Endodermal cell (in vitro differentiated cells): ENCODE measurements at regions not wholly inside any gene's neighbourhood (a gene's known extent, or its start where the extent isn't known, plus 50 kb on each side); places are given as distances from the start of the nearest gene placed in this dataset.

Experiments used
- DNase-seq: peaks from one replicate; pipeline ENCODE4 v3.0.0-alpha.2; 2017
- H3K27ac ChIP-seq: 2 replicates; pipeline ENCODE4 v1.5.1; 2013; ENCODE audit warnings: mild to moderate bottlenecking, low read depth, low read length, moderate library complexity
- H3K27me3 ChIP-seq: 2 replicates; pipeline ENCODE4 v1.6.1; 2013; ENCODE audit warnings: mild to moderate bottlenecking, low read length, moderate library complexity; ENCODE audit not compliant: insufficient read depth, control insufficient read depth, poor library complexity, severe bottlenecking
- H3K36me3 ChIP-seq: 2 replicates; pipeline ENCODE4 v1.7.0; 2013; ENCODE audit warnings: mild to moderate bottlenecking, low read length, moderate library complexity; ENCODE audit not compliant: control insufficient read depth, insufficient read depth
- H3K4me1 ChIP-seq: one replicate; pipeline ENCODE4 v1.7.0; 2013; ENCODE audit warnings: low read length; ENCODE audit not compliant: control insufficient read depth, insufficient read depth
- H3K4me3 ChIP-seq: 2 replicates; pipeline ENCODE4 v1.5.1; 2013; ENCODE audit warnings: mild to moderate bottlenecking, low read length, moderate library complexity
- H3K9ac ChIP-seq: 2 replicates; pipeline ENCODE4 v1.6.1; 2013; ENCODE audit warnings: mild to moderate bottlenecking, low read length, moderate library complexity; ENCODE audit not compliant: poor library complexity, severe bottlenecking; ENCODE audit errors: extremely low read depth
- H3K9me3 ChIP-seq: 2 replicates; pipeline ENCODE4 v1.6.1; 2013; ENCODE audit warnings: mild to moderate bottlenecking, low read length, moderate library complexity; ENCODE audit not compliant: control insufficient read depth
- H3K27ac Mint-ChIP-seq: 2 replicates; pipeline ENCODE4 v1.8.0; 2020; ENCODE audit warnings: mixed read lengths
- H3K27me3 Mint-ChIP-seq: 2 replicates; pipeline ENCODE4 v1.8.0; 2021; ENCODE audit warnings: mild to moderate bottlenecking, mixed read lengths; ENCODE audit not compliant: insufficient read depth
- H3K36me3 Mint-ChIP-seq: 2 replicates; pipeline ENCODE4 v1.8.0; 2020; ENCODE audit warnings: low read depth, mixed read lengths
- H3K4me1 Mint-ChIP-seq: 2 replicates; pipeline ENCODE4 v1.8.0; 2020; ENCODE audit warnings: mixed read lengths
- H3K4me3 Mint-ChIP-seq: 2 replicates; pipeline ENCODE4 v1.8.0; 2020; ENCODE audit warnings: mild to moderate bottlenecking, moderate library complexity, mixed read lengths
- H3K9me3 Mint-ChIP-seq: 2 replicates; pipeline ENCODE4 v1.8.0; 2020; ENCODE audit warnings: mild to moderate bottlenecking, mixed read lengths
- CTCF ChIP-seq: fragments of 200-600 bp; sonication (generic); conservative IDR thresholded peaks from 2 replicates; pipeline ENCODE4 v1.5.0; 2021; ENCODE audit warnings: antibody characterized with exemption, mild to moderate bottlenecking
- WGBS, 2 experiments: methylation state at CpG; one replicate each; pipeline versions ENCODE4 v1.1.5 to v1.1.7; 2013; ENCODE audit warnings: missing lambda C conversion rate in 2 of 2, mixed read lengths in 1 of 2; ENCODE audit not compliant: insufficient coverage in 1 of 2, insufficient read length in 1 of 2; 5-methylcytosine and 5-hydroxymethylcytosine counted together

- 90 to 100% methylated on average over 1 of the region's 1 CpG for WGBS, 2 experiments
- no peak overlapping the region for H3K27ac Mint-ChIP-seq
These were observed 721.1 kb upstream of the NOVA1 start for GRCh38 chr14:27318774-27319420.

GRCh38 chr14:27320261-27320660 lies 722.4 kb upstream of the NOVA1 start:
- Mint-ChIP-seq H3K27ac (no peak overlapping the region), H3K4me3 (no peak overlapping the region), H3K9me3 (peaks cover 15% of the 10 kb centered on the region), H3K4me1 (no peaks in the 10 kb centered on the region), H3K36me3 (no peaks in the 10 kb centered on the region), H3K27me3 (no peaks in the 10 kb centered on the region)
- TF ChIP-seq CTCF, result no peak
- DNase-seq, result no peak
- no peak overlapping the region for H3K27ac ChIP-seq
- H3K9me3 ChIP-seq, result peaks cover 8% of the 10 kb centered on the region
- H3K9ac ChIP-seq, result no peak overlapping the region
- no peaks in the 10 kb centered on the region for H3K27me3 ChIP-seq
- H3K36me3 ChIP-seq, result no peaks in the 10 kb centered on the region
- no peaks in the 10 kb centered on the region for H3K4me1 ChIP-seq
- no peak overlapping the region for H3K4me3 ChIP-seq

More at GRCh38 chr14:27318774-27319420, 721.1 kb upstream of the NOVA1 start:
- peaks cover 8% of the 10 kb centered on the region for H3K9me3 Mint-ChIP-seq
- H3K27me3 Mint-ChIP-seq, result no peaks in the 10 kb centered on the region
- no peaks in the 10 kb centered on the region for H3K4me1 Mint-ChIP-seq
- no peak for TF ChIP-seq CTCF
- H3K9ac ChIP-seq, result no peak overlapping the region
- no peak overlapping the region for H3K4me3 Mint-ChIP-seq
- no peaks in the 10 kb centered on the region for H3K36me3 ChIP-seq
- H3K4me3 ChIP-seq, result no peak overlapping the region
- H3K9me3 ChIP-seq, result no peaks in the 10 kb centered on the region
- no peak for DNase-seq
- no peaks in the 10 kb centered on the region for H3K27me3 ChIP-seq
- no peaks in the 10 kb centered on the region for H3K4me1 ChIP-seq
- H3K27ac ChIP-seq, result no peak overlapping the region
- no peaks in the 10 kb centered on the region for H3K36me3 Mint-ChIP-seq

GRCh38 chr14:27327095-27327494 lies 729.3 kb upstream of the NOVA1 start:
- H3K27me3 Mint-ChIP-seq, result no peaks in the 10 kb centered on the region
- no peak overlapping the region for H3K27ac Mint-ChIP-seq
- H3K36me3 Mint-ChIP-seq, result no peaks in the 10 kb centered on the region
- peaks cover 8% of the 10 kb centered on the region for H3K9me3 ChIP-seq
- DNase-seq, result no peak
- peaks cover 21% of the 10 kb centered on the region for H3K9me3 Mint-ChIP-seq
- no peak overlapping the region for H3K27ac ChIP-seq
- H3K36me3 ChIP-seq, result no peaks in the 10 kb centered on the region
- H3K27me3 ChIP-seq, result no peaks in the 10 kb centered on the region
- no peak overlapping the region for H3K9ac ChIP-seq
- H3K4me3 ChIP-seq, result no peak overlapping the region
- 71 to 100% methylated on average over 2 to 3 of the region's 3 CpGs for WGBS, 2 experiments
- no peaks in the 10 kb centered on the region for H3K4me1 ChIP-seq
- no peaks in the 10 kb centered on the region for H3K4me1 Mint-ChIP-seq
- no peak for TF ChIP-seq CTCF
- no peak overlapping the region for H3K4me3 Mint-ChIP-seq
